ENCODE measurements at regions not wholly inside any gene's neighbourhood (a gene's known extent, or its start where the extent isn't known, plus 50 kb on each side); places are given as distances from the start of the nearest gene placed in this dataset.

- no peak overlapping the region for H3K23ac ChIP-seq (ENCODE audit: low read length)
- H3K4me2 ChIP-seq (ENCODE audit: low read length): no peak overlapping the region
- H3K4ac ChIP-seq (ENCODE audit: low read depth, low read length): no peak overlapping the region
- H3K27me3 ChIP-seq (ENCODE audit: insufficient read depth, low read length, poor library complexity): no peaks in the 10 kb centered on the region
- no peak overlapping the region for H3K4me3 ChIP-seq (ENCODE audit: low read length)
- H3K79me2 ChIP-seq (ENCODE audit: control insufficient read depth, insufficient read depth, low read length): no peaks in the 10 kb centered on the region
- no peaks in the 10 kb centered on the region for H3K79me1 ChIP-seq (ENCODE audit: low read length)
- DNase-seq: no peak
- no peak overlapping the region for H3K18ac ChIP-seq (ENCODE audit: low read length)
- no peak overlapping the region for H3K9ac ChIP-seq (ENCODE audit: low read length)
- no peak overlapping the region for H4K8ac ChIP-seq (ENCODE audit: low read depth, low read length)
- H3K4me1 ChIP-seq (ENCODE audit: control insufficient read depth, low read depth, low read length): no peaks in the 10 kb centered on the region
- no peak overlapping the region for H2AK5ac ChIP-seq (ENCODE audit: low read length)
- no peaks in the 10 kb centered on the region for H3K36me3 ChIP-seq (ENCODE audit: control insufficient read depth, insufficient read depth, low read length)
- H2BK5ac ChIP-seq (ENCODE audit: low read length): no peak overlapping the region
- no peak overlapping the region for H3K56ac ChIP-seq (ENCODE audit: low read length)
- H2BK120ac ChIP-seq (ENCODE audit: low read depth, low read length): no peak overlapping the region
- no CpG with 5 or more reads among the region's 2 CpGs for WGBS (ENCODE audit: extremely low coverage, insufficient coverage, low lambda C conversion rate)
- no peak overlapping the region for H4K5ac ChIP-seq (ENCODE audit: low read length)
- no peak overlapping the region for H2BK15ac ChIP-seq (replicated peaks; ENCODE audit: low read depth)
- no peak overlapping the region for H3K27ac ChIP-seq (ENCODE audit: low read depth, low read length)
These were observed 96.1 kb upstream of the ANO4 start for GRCh38 chr12:100698518-100698917.

GRCh38 chr12:100699209-100699608, 95.4 kb upstream of the ANO4 start:
- Histone ChIP-seq H3K79me2 (ENCODE audit: control insufficient read depth, insufficient read depth, low read length) (no peaks in the 10 kb centered on the region), H4K8ac (ENCODE audit: low read depth, low read length) (no peak overlapping the region), H3K27ac (ENCODE audit: low read depth, low read length) (no peak overlapping the region), H3K56ac (ENCODE audit: low read length) (no peak overlapping the region), H2BK120ac (ENCODE audit: low read depth, low read length) (no peak overlapping the region), H4K5ac (ENCODE audit: low read length) (no peak overlapping the region), H2BK15ac (replicated peaks; ENCODE audit: low read depth) (no peak overlapping the region), H3K9ac (ENCODE audit: low read length) (no peak overlapping the region), H3K4me1 (ENCODE audit: control insufficient read depth, low read depth, low read length) (no peaks in the 10 kb centered on the region), H3K36me3 (ENCODE audit: control insufficient read depth, insufficient read depth, low read length) (no peaks in the 10 kb centered on the region), H3K4me2 (ENCODE audit: low read length) (no peak overlapping the region), H3K4ac (ENCODE audit: low read depth, low read length) (no peak overlapping the region), H3K27me3 (ENCODE audit: insufficient read depth, low read length, poor library complexity) (no peaks in the 10 kb centered on the region), H2BK5ac (ENCODE audit: low read length) (no peak overlapping the region), H3K23ac (ENCODE audit: low read length) (no peak overlapping the region), H3K18ac (ENCODE audit: low read length) (no peak overlapping the region), H2AK5ac (ENCODE audit: low read length) (no peak overlapping the region), H3K4me3 (ENCODE audit: low read length) (no peak overlapping the region), H3K79me1 (ENCODE audit: low read length) (no peaks in the 10 kb centered on the region)
- no CpG with 5 or more reads among the region's 1 CpG for WGBS (ENCODE audit: extremely low coverage, insufficient coverage, low lambda C conversion rate)
- DNase-seq: no peak

GRCh38 chr12:100703337-100703736, 91.2 kb upstream of the ANO4 start:
- no peak for DNase-seq
- Histone ChIP-seq H3K4me2 (ENCODE audit: low read length) (no peak overlapping the region), H3K23ac (ENCODE audit: low read length) (no peak overlapping the region), H2BK15ac (replicated peaks; ENCODE audit: low read depth) (no peak overlapping the region), H2BK5ac (ENCODE audit: low read length) (no peak overlapping the region), H3K56ac (ENCODE audit: low read length) (no peak overlapping the region), H4K8ac (ENCODE audit: low read depth, low read length) (no peak overlapping the region), H3K79me2 (ENCODE audit: control insufficient read depth, insufficient read depth, low read length) (no peaks in the 10 kb centered on the region), H4K5ac (ENCODE audit: low read length) (no peak overlapping the region), H3K4ac (ENCODE audit: low read depth, low read length) (no peak overlapping the region), H3K9ac (ENCODE audit: low read length) (no peak overlapping the region), H2BK120ac (ENCODE audit: low read depth, low read length) (no peak overlapping the region), H2AK5ac (ENCODE audit: low read length) (no peak overlapping the region), H3K27ac (ENCODE audit: low read depth, low read length) (no peak overlapping the region), H3K27me3 (ENCODE audit: insufficient read depth, low read length, poor library complexity) (no peaks in the 10 kb centered on the region), H3K4me3 (ENCODE audit: low read length) (no peak overlapping the region), H3K36me3 (ENCODE audit: control insufficient read depth, insufficient read depth, low read length) (no peaks in the 10 kb centered on the region), H3K18ac (ENCODE audit: low read length) (no peak overlapping the region), H3K4me1 (ENCODE audit: control insufficient read depth, low read depth, low read length) (no peaks in the 10 kb centered on the region), H3K79me1 (ENCODE audit: low read length) (no peaks in the 10 kb centered on the region)
- no CpG with 5 or more reads among the region's 2 CpGs for WGBS (ENCODE audit: extremely low coverage, insufficient coverage, low lambda C conversion rate)

GRCh38 chr12:100703868-100704267, 90.7 kb upstream of the ANO4 start:
- no peak overlapping the region for H3K4me3 ChIP-seq (ENCODE audit: low read length)
- H3K9ac ChIP-seq (ENCODE audit: low read length): no peak overlapping the region
- H3K79me1 ChIP-seq (ENCODE audit: low read length): no peaks in the 10 kb centered on the region
- no peak overlapping the region for H3K56ac ChIP-seq (ENCODE audit: low read length)
- no peak overlapping the region for H2AK5ac ChIP-seq (ENCODE audit: low read length)
- H2BK5ac ChIP-seq (ENCODE audit: low read length): no peak overlapping the region
- no peak overlapping the region for H3K23ac ChIP-seq (ENCODE audit: low read length)
- no peak overlapping the region for H2BK120ac ChIP-seq (ENCODE audit: low read depth, low read length)
- H3K4me1 ChIP-seq (ENCODE audit: control insufficient read depth, low read depth, low read length): no peaks in the 10 kb centered on the region
- no peak overlapping the region for H2BK15ac ChIP-seq (replicated peaks; ENCODE audit: low read depth)
- no peak overlapping the region for H3K4ac ChIP-seq (ENCODE audit: low read depth, low read length)
- no peak overlapping the region for H4K8ac ChIP-seq (ENCODE audit: low read depth, low read length)
- no peak overlapping the region for H3K4me2 ChIP-seq (ENCODE audit: low read length)
- no peak for DNase-seq
- no peaks in the 10 kb centered on the region for H3K27me3 ChIP-seq (ENCODE audit: insufficient read depth, low read length, poor library complexity)
- no peak overlapping the region for H3K27ac ChIP-seq (ENCODE audit: low read depth, low read length)
- no peak overlapping the region for H3K18ac ChIP-seq (ENCODE audit: low read length)
- no peaks in the 10 kb centered on the region for H3K79me2 ChIP-seq (ENCODE audit: control insufficient read depth, insufficient read depth, low read length)
- H3K36me3 ChIP-seq (ENCODE audit: control insufficient read depth, insufficient read depth, low read length): no peaks in the 10 kb centered on the region
- H4K5ac ChIP-seq (ENCODE audit: low read length): no peak overlapping the region
- WGBS (ENCODE audit: extremely low coverage, insufficient coverage, low lambda C conversion rate): no CpG with 5 or more reads among the region's 2 CpGs

GRCh38 chr12:100706033-100706432, 88.5 kb upstream of the ANO4 start:
- Histone ChIP-seq H4K8ac (ENCODE audit: low read depth, low read length) (no peak overlapping the region), H3K23ac (ENCODE audit: low read length) (no peak overlapping the region), H3K4ac (ENCODE audit: low read depth, low read length) (no peak overlapping the region), H3K18ac (ENCODE audit: low read length) (no peak overlapping the region), H2AK5ac (ENCODE audit: low read length) (no peak overlapping the region), H3K79me2 (ENCODE audit: control insufficient read depth, insufficient read depth, low read length) (no peaks in the 10 kb centered on the region), H3K4me1 (ENCODE audit: control insufficient read depth, low read depth, low read length) (no peaks in the 10 kb centered on the region), H2BK120ac (ENCODE audit: low read depth, low read length) (no peak overlapping the region), H3K56ac (ENCODE audit: low read length) (no peak overlapping the region), H3K4me3 (ENCODE audit: low read length) (no peak overlapping the region), H3K27ac (ENCODE audit: low read depth, low read length) (no peak overlapping the region), H3K79me1 (ENCODE audit: low read length) (no peaks in the 10 kb centered on the region), H3K36me3 (ENCODE audit: control insufficient read depth, insufficient read depth, low read length) (no peaks in the 10 kb centered on the region), H4K5ac (ENCODE audit: low read length) (no peak overlapping the region), H3K9ac (ENCODE audit: low read length) (no peak overlapping the region), H3K27me3 (ENCODE audit: insufficient read depth, low read length, poor library complexity) (no peaks in the 10 kb centered on the region), H2BK15ac (replicated peaks; ENCODE audit: low read depth) (no peak overlapping the region), H3K4me2 (ENCODE audit: low read length) (no peak overlapping the region), H2BK5ac (ENCODE audit: low read length) (no peak overlapping the region)
- no CpG with 5 or more reads among the region's 3 CpGs for WGBS (ENCODE audit: extremely low coverage, insufficient coverage, low lambda C conversion rate)
- no peak for DNase-seq

- Histone ChIP-seq H2BK5ac (ENCODE audit: low read length) (no peak overlapping the region), H3K79me1 (ENCODE audit: low read length) (no peaks in the 10 kb centered on the region)
These were observed 86.0 kb upstream of the ANO4 start for GRCh38 chr12:100708591-100708990.

More at GRCh38 chr12:100708591-100708990, 86.0 kb upstream of the ANO4 start:
- Histone ChIP-seq H3K27me3 (ENCODE audit: insufficient read depth, low read length, poor library complexity) (no peaks in the 10 kb centered on the region), H3K36me3 (ENCODE audit: control insufficient read depth, insufficient read depth, low read length) (no peaks in the 10 kb centered on the region), H2BK120ac (ENCODE audit: low read depth, low read length) (no peak overlapping the region), H3K9ac (ENCODE audit: low read length) (no peak overlapping the region), H2BK15ac (replicated peaks; ENCODE audit: low read depth) (no peak overlapping the region), H3K23ac (ENCODE audit: low read length) (no peak overlapping the region), H3K18ac (ENCODE audit: low read length) (no peak overlapping the region), H3K56ac (ENCODE audit: low read length) (no peak overlapping the region), H3K79me2 (ENCODE audit: control insufficient read depth, insufficient read depth, low read length) (no peaks in the 10 kb centered on the region), H4K8ac (ENCODE audit: low read depth, low read length) (no peak overlapping the region), H3K4ac (ENCODE audit: low read depth, low read length) (no peak overlapping the region), H3K4me3 (ENCODE audit: low read length) (no peak overlapping the region), H4K5ac (ENCODE audit: low read length) (no peak overlapping the region), H3K4me1 (ENCODE audit: control insufficient read depth, low read depth, low read length) (no peaks in the 10 kb centered on the region), H2AK5ac (ENCODE audit: low read length) (no peak overlapping the region), H3K4me2 (ENCODE audit: low read length) (no peak overlapping the region), H3K27ac (ENCODE audit: low read depth, low read length) (no peak overlapping the region)
- WGBS (ENCODE audit: extremely low coverage, insufficient coverage, low lambda C conversion rate): no CpG with 5 or more reads among the region's 1 CpG
- DNase-seq: no peak

Measured in mesendoderm (in vitro differentiated cells).